ENCODE measurements at regions not wholly inside any gene's neighbourhood (a gene's known extent, or its start where the extent isn't known, plus 50 kb on each side); places are given as distances from the start of the nearest gene placed in this dataset.
A peak's percentile ranks its signal among the peaks of the same experiment; 100 is the strongest.

GRCh38 chr17:34420254-34420766, 57.3 kb upstream of the CCL1 start:
- peak; percentile 43 to 61 for DNase-seq (ENCODE audit: low read depth in 2 of 2)

DNA sequence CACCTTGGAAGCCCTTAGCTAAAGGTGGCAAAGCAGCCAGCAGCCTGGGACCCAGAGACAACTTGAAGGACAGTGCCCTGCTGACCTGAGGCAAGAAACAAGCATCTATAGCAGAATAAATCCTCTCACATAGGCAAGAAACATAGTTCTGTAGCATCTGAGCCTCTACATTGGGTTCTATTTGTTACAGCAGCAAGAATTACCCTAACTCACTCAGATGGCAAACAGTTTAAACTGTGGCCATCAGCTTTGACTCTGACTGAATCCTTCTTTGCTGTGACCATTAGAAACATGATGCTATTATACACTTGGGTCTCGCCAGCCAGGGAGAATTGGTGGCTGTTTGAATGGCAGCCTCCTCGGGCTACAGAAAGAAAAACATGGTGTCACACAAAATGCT, 53.1 kb upstream of the CCL1 start:
- no peak for DNase-seq (ENCODE audit: low read depth in 2 of 2)

DNA sequence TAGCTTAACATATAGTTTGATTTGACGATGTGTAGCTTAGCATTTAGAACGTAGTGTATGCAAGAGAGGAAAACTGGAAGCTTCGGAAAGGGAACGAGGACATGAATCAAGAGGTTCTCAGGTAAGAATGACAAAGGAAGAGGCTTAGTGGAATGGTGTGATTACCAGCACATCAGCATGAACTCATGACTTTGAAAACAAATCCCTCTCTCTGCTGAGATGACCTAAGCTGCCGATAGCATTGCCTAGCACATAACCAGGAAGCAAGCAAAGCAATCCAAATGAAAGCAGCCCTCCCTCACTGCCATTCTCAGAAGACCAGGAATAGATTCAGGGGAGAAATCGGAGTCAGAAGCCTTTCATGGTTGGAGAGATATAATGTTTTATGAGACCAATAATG, 51.3 kb upstream of the CCL1 start:
- DNase-seq (ENCODE audit: low read depth in 2 of 2): no peak

- DNase-seq (ENCODE audit: low read depth in 2 of 2): no peak
Observed at GRCh38 chr17:34413443-34414119, 50.5 kb upstream of the CCL1 start.

GRCh38 chr17:34412965-34413441, 50.0 kb upstream of the CCL1 start:
- no peak for DNase-seq (ENCODE audit: low read depth in 2 of 2)
